ENCODE measurements at regions not wholly inside any gene's neighbourhood (a gene's known extent, or its start where the extent isn't known, plus 50 kb on each side); places are given as distances from the start of the nearest gene placed in this dataset.

GRCh38 chr3:157838457-157838856 is 267.8 kb downstream of the SHOX2 start:
- TF ChIP-seq CTCF (IDR thresholded peaks at IDR 0.05) (no peak), POLR2A (IDR thresholded peaks at IDR 0.05) (no peak)
- intact Hi-C loops (cut with DNase I), result no loop called here
- DNase-seq, result no peak
- H3K9me3 ChIP-seq (replicated peaks in 1 of 3), result no peaks in the 10 kb centered on the region
- H3K27me3 ChIP-seq, result no peaks in the 10 kb centered on the region
- WGBS, 4 donors, result 82 to 88% (median 84%) methylated on average over 7 of the region's 7 CpGs
- H3K36me3 ChIP-seq (replicated peaks in 1 of 2), result no peaks in the 10 kb centered on the region
- H3K4me1 ChIP-seq (replicated peaks in 1 of 2), result no peaks in the 10 kb centered on the region
- no peak overlapping the region for H3K27ac ChIP-seq
- no peak overlapping the region for H3K4me3 ChIP-seq

- H3K27me3 ChIP-seq, result peaks cover 4% of the 10 kb centered on the region
- TF ChIP-seq POLR2A (IDR thresholded peaks at IDR 0.05), result no peak
- no peak for TF ChIP-seq CTCF (IDR thresholded peaks at IDR 0.05)
- intact Hi-C loops (cut with DNase I), result no loop called here
- DNase-seq, result no peak
- WGBS, 4 donors, result 85 to 94% (median 89%) methylated on average over 1 of the region's 1 CpG
- no peaks in the 10 kb centered on the region for H3K36me3 ChIP-seq (replicated peaks in 1 of 2)
- no peaks in the 10 kb centered on the region for H3K4me1 ChIP-seq (replicated peaks in 1 of 2)
- no peaks in the 10 kb centered on the region for H3K9me3 ChIP-seq (replicated peaks in 1 of 3)
- H3K27ac ChIP-seq, result no peak overlapping the region
- no peak overlapping the region for H3K4me3 ChIP-seq
Measured at GRCh38 chr3:157837336-157837735, 268.9 kb downstream of the SHOX2 start.

- DNase-seq, result no peak
- TF ChIP-seq POLR2A (IDR thresholded peaks at IDR 0.05), result no peak
- TF ChIP-seq CTCF (IDR thresholded peaks at IDR 0.05), result no peak
- H3K9me3 ChIP-seq (replicated peaks in 1 of 3), result no peaks in the 10 kb centered on the region
- H3K27me3 ChIP-seq, result peaks cover 4% of the 10 kb centered on the region
- H3K4me3 ChIP-seq, result no peak overlapping the region
- no peak overlapping the region for H3K27ac ChIP-seq
- 68 to 82% (median 77%) methylated on average over 7 of the region's 7 CpGs for WGBS, 4 donors
- intact Hi-C loops (cut with DNase I), result no loop called here
- no peaks in the 10 kb centered on the region for H3K36me3 ChIP-seq (replicated peaks in 1 of 2)
- no peaks in the 10 kb centered on the region for H3K4me1 ChIP-seq (replicated peaks in 1 of 2)
Measured at GRCh38 chr3:157836022-157836421, 270.2 kb downstream of the SHOX2 start.

DNA sequence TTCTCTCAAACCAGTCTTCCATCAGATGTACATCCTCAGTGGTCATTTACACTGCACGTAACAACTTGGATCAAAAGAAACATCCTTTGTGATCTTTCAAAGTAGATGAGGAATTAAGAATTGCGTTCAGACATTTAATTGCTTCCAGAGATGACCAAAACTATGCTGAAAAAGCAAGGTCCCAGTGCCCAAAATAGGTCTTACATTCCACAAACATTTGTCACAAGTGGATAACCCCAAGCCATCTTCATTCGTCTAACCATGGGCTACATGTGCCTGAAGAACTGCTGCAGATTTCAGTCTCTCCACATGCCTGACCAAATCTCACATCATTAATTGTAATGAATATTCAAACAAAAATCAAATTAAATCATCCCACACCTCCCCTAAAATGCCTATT is 273.6 kb downstream of the SHOX2 start:
- no peak overlapping the region for H3K27ac ChIP-seq
- TF ChIP-seq POLR2A (IDR thresholded peaks at IDR 0.05), result no peak
- TF ChIP-seq CTCF (IDR thresholded peaks at IDR 0.05), result no peak
- H3K4me3 ChIP-seq, result no peak overlapping the region
- intact Hi-C loops (cut with DNase I), result no loop called here
- H3K4me1 ChIP-seq (replicated peaks in 1 of 2), result no peaks in the 10 kb centered on the region
- no peaks in the 10 kb centered on the region for H3K36me3 ChIP-seq (replicated peaks in 1 of 2)
- H3K9me3 ChIP-seq (replicated peaks in 1 of 3), result no peaks in the 10 kb centered on the region
- no peak for DNase-seq
- 62 to 84% (median 74%) methylated on average over 3 of the region's 3 CpGs for WGBS, 4 donors
- peaks cover 4% of the 10 kb centered on the region for H3K27me3 ChIP-seq
